HG03342 (cell line): ENCODE measurements at regions not wholly inside any gene's neighbourhood (a gene's known extent, or its start where the extent isn't known, plus 50 kb on each side); places are given as distances from the start of the nearest gene placed in this dataset.
A peak's percentile ranks its signal among the peaks of the same experiment; 100 is the strongest.
"Not testable (repeated sequence)": the region's sequence is repeated elsewhere in the genome, so short reads cannot be mapped to it uniquely, and the experiment has no call there.

ENCODE experiments used
- ATAC-seq: cut with Tn5 transposase; IDR thresholded peaks from one replicate; pipeline ENCODE4 v1.9.1; 2021; ENCODE audit warnings: mild to moderate bottlenecking, moderate library complexity; ENCODE audit not compliant: unreplicated experiment

DNA sequence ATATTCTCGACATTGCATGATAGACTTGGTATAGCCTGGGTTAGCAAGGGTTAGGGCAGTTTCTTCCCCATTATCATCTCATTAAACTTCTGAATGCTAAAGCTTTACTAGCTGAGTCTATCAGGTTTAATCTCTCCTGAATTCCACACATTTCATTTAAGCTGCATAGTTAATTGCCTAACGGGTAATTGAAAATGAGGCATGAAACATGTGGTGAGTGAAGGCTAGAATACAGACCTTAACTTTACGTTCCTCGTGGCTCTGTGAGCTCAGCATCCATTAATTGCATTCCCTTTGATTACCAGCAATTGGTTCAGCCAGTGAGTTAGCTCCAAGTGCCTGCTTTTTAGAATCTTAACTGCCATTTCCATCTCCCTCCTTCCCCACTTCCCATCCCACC is 126.5 kb upstream of the MEX3C start:
- no peak for ATAC-seq

DNA sequence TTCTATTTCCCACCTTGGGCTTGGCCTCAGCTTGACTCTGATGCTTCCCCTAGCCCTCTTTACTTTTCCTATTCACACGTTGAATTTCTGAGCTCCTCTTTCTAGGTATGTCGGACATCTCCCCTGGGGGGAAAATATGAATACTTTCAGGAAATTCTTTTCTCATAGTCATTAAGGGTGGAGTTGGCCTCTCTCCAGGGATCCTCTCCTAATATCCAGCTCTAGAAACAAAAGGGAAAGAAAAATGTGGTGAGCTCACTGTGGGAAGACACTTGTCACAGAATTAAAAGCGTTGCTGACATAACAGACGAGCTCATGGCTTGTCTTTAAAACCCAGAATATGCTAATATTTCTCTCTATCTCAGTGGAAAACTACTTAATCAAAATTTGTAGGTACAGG is 132.7 kb upstream of the MEX3C start:
- no peak for ATAC-seq

DNA sequence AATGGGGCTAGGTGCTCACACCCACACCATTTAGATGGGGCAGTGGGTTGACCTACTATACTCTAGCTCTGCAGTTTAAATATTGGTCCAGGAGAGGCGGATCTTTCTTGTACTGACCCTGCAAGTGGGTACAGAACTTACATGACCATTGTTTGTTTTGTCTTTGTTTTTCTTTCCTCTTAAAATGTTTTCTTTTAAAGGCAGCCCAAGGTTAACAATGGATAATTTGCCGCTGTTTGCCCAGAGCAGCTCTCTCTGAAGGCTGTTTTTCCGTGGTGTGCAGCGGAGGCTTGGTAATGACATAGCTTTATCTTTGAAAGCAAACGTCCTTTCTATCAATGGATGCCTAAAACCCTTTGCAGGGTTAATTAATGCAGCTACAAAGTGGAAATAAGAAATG is 133.3 kb upstream of the MEX3C start:
- no peak for ATAC-seq

DNA sequence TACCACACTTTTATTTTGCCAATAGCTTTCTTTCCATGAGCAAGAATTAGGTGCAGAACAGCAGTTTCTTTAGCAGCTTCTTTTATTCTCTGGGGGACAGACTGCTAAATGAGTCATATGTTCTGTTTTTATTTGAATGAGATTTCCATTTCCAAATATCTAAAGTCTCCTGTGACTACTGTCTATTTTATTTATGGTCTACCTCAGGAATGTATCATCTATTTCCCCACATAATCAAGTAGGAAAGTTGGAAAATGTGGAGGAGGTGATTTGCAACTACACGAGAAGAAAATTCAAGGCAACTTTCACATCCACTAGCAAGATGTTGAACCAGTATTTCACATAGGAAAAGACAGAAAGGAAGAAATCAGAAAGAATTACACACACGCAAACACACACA is 139.9 kb upstream of the MEX3C start:
- ATAC-seq = no peak

DNA sequence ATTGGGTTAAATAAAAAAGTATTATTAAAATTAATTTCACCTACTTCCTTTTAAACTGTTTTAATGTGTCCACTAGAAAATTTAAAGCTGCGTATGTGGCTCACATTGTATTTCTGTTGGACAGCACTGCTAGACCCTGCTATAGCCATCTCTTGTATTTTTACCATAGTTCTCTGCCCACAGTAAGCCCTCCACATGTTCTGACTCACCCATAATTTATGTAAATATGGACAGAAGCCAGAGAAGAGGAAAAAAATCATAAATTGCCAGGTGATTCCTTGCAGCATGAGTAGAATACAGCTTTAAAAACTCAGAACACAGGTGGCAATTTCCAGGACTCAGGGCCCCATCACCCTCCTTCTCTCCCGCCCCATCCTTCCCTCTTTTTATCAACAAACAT is 142.4 kb upstream of the MEX3C start:
- ATAC-seq = no peak

DNA sequence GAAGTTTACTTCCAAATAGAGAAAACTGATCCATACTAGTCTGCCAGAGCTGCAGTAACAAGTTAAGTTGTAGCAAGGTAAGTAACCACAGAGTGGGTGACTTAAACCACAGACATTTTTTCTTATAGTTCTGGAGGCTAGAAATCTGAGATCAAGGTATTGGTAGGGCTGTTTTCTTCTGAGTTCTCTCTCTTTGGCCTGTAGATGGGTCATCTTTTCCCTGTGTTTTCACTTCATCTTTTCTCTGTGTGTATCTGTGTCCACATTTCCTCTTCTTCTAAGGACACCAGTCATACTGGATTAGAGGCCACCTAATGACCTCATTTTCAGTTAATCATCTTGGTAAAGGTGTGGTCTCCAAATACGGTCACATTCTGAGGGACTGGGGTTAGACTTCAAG is 142.9 kb upstream of the MEX3C start:
- peak; percentile 57 for ATAC-seq

DNA sequence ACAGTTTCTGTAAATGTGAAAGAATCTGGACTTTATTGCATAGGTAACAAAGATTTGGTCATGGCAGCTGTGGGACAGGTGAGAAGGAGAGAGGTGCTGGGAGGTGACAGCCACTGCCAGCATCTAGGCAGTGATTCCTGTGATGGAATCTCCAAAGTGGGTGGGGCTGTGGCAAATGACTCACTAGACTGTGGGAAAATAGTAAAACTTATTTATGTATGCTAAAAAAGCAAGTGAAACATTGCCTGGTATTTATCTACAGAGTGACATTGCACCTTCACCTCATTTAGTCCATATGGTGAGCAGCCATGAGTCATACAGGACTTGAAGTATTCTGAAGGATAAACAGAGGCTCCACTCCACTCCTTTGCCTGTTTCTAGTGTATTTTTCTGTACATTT is 145.3 kb upstream of the MEX3C start:
- no peak for ATAC-seq

DNA sequence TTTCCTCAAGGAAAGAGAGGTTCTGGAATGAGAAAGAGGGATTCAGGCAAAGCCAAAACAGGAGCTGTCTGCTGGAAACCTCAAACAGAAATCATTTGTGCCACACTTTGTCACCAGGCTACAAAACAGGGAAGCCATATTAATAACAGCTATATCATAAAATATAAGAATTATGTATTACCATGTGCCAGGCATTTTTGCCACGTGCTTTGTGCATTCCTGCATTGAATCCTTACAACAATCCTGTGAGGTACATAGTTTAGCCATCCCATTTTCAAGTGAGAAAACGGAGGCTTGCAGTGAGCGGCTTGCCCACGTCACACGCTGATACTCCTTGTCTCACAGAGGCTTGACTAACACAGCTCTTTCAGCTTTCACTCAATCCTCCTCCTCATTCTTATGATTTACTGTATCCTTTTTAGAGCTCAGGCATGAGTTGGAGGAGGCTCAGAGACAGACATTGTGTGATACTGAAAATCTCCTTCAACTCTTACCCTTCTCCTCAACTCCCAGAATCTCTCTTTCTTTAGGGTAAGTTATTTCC is 148.4 kb upstream of the MEX3C start:
- no peak for ATAC-seq

DNA sequence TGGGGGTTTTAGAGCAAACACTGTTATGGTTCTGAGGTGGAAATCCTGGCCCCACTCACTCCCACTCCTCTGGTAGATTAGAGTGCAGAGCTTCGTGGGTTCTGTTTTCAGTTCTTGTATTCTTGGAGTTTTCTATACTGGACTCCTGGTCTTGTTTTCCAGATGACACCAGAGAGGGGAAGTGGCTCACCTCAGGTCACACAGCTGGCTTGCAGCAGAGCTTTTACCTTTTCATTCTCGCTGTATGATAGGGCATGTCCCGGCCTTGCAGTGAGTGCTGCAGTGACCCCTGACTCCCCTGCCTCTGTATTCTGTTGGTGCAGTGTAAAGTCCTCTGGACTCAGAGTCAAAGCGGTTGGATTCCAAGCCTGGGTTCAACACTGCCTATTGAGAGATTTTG is 148.9 kb upstream of the MEX3C start:
- ATAC-seq = no peak

DNA sequence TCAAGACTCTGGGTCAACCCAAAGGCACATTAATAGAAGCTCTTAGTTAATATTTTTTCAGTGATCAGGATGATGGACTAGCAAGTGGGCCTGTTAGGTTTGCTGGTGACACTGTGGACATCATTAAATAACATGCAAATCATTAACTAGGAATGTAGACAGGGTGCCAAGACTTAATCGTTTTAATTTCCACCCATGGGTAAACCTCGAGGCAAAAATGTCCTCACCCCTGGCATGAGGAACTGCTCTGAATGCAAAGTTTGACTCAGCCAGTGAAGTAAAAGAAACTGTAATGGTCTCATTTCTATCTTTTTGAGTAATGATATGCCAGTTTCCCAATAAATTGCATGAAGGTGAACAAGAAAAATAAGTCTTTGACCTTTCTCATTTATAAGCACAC is 152.6 kb upstream of the MEX3C start:
- ATAC-seq = no peak

DNA sequence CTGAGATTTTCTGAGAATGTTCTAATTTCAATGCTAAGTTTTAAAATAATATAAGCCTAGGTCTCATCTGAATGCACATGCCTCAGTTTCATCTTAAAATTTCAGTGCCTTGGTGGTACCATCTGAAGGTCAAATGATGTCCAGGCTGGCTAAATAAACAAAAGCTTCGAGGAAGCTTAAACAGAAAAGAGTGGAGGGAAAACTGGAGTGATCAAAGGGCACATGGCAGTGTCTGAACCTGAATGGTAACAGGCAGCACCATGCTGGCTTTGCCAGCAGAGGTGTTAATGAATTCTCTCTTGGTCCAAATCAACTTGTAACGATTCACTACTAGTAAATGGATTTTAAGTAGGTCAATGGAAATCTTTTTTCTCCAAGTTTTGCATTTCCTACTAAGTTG is 158.4 kb upstream of the MEX3C start:
- no peak for ATAC-seq

DNA sequence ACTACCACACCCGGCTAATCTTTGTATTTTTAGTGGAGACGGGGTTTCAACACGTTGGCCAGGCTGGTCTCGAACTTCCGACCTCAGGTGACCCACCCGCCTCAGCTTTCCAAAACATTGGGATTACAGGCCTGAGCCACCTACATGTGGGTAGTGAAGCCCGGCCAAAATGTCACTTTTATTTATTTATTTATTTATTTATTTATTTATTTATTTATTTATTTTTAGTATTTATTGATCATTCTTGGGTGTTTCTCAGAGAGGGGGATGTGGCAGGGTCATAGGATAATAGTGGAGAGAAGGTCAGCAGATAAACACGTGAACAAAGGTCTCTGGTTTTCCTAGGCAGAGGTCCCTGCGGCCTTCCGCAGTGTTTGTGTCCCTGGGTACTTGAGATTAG is 162.8 kb upstream of the MEX3C start:
- ATAC-seq = not testable (repeated sequence)

DNA sequence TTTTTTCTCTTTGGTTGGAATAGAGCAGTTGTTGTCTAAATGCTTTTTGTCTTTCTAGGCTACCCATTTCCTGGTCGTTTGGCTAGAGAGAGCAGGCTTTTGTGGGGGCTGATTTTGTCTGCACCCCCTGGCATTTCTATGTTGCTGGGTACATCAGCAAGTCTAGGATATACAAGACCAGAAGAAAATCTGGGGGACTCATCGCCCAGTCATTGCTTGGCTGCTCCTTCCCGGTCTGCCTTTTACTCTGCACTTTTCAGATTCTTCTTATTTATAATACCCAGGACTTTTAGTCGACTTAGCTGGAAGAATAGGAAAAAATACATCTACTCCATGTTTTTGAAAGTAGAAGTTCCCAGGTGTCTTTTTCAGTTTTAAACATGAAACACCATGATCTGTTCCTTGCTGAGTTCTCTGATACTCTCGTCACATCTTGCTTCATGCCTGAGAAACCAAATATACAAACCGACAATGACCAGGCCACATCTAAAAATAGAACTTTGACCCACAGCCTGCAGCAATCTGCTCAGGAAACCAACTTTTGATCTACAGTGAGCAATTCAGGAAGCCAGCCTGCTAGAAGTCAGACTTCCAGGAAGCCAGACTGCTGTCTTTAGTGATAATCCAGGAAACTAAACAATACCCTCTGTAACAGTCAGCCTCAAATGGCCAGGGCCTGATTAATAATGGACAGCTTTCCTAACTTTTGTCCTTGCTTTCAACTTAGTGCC is 163.8 kb upstream of the MEX3C start:
- ATAC-seq = peak; percentile 82

DNA sequence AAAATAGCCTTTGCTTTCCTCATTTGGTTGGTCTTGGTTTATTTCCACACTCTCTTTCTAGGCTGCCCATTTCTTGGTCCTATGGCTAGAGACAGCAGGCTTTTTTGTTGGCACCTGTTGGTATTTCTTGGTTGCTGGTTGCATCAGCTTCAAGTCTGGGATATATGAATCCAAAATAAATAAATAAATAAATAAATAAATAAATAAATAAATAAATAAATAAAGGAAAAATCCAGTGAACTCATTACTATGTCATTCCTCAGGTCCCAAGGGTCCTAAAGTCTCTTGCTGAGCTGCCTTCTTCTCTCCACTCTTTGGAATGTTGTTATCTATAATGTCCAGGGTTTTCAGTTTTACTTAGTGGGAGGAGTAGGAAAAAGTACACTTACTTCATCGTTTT is 165.9 kb upstream of the MEX3C start:
- ATAC-seq = no peak

DNA sequence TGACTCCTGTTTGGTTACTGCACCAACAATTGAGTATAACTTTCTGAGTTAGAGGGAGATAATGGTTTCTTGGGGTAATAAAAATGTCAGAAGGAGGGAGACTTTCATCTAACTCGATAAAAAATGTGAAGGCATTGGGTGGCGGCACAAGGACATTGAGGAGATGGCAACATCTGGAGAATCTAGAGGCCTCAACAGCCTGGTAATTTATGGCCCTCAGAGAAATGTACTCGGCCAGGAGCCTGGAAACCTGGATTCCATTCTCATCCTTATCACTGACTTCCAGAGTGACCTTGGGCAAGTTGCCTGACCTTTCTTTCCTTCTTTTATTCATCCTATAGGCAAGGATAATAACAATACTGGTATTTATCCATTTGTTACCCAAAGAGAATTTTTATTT is 173.5 kb upstream of the MEX3C start:
- no peak for ATAC-seq

DNA sequence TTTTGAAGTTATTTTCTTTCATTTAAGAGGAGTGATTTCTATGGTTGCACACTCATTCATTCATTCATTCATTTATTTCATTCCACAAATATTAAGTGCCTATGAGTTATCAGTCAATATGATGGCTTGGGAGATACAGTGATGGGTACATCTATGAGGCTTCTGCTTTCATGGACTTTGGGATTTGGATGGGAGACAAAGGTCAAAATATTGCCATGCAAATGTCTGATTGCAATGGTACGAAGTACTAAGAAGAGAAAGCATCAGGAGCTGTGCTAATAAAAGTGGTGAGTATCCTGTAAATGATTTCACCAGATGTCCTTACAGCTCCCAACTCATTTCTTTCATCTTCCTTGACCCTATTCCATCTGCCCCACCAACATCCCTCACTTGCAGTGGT is 174.4 kb upstream of the MEX3C start:
- ATAC-seq = no peak

DNA sequence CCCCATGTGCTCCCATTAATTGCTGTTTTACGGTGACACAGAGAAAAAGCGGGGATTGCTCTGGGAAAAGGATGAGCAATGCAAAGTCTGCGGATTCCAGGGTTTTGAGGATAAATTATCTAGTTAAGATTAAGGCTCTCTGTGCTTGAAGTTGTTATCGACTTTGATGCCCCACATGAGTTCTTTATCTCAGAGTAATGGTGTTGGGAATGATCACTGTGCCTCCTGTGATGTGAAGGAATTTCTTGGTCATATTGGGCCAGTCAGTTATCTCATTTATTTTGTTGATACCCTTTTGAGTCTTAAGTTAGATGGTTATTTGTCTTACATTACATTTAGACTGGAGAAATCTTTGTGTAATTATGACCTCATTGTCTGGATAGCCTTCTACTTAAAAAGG is 184.6 kb upstream of the MEX3C start:
- ATAC-seq = no peak

DNA sequence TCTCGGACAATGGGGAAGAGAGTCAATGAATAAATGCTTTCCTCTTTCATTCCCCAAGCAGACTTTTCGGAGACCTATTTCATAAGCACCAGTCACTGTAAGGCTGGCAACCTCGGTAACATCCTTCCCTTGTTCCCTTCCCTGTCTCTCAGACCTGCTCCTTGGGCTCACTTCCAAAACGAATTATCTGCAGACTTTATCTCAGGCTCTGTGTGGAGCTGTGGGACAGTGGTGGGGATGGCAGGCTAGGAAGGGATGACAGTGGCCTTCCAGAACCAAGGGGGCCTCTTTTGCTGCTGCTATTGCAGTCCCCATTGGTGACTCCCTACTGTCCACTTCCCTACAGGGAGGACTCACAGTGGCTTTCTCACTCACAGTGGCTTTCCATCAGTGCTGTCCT is 185.6 kb upstream of the MEX3C start:
- no peak for ATAC-seq

DNA sequence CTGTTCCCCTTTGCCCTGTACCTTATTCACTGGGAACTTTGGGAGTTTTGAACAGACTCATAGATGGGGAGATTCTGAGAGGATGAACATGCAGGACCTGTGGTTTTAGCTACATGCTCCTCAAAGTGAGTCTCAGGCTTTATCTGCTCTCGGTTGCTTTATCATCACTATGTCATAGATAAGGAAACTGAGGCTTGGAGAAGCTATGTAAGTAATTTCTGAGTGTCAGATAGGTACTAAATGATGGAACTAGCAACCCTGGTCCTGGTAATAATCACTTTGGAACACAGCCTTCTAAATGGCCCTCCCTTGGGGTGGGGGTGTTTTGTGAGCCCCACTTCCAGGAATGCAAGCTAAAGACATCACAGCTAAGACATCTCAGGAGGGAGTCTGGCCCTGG is 186.2 kb upstream of the MEX3C start:
- ATAC-seq = no peak

DNA sequence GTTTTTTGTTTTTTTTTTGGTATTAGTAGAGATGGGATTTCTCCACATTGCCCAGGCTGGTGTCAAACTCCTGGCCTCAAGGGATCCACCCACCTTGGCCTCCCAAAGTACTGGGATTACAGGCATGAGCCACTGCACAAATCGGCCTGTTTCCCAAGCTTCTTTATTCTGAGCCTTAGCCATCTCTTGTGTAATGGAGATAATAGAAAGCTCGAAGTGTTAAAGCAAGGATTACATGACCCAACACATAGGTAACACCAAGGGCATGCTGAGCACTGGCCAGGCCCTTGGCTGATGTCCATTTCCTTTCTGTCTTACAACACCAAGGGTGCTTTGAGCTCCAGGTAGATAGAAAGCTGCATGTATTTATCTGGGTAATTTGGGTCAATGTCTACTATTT is 187.8 kb upstream of the MEX3C start:
- no peak for ATAC-seq

DNA sequence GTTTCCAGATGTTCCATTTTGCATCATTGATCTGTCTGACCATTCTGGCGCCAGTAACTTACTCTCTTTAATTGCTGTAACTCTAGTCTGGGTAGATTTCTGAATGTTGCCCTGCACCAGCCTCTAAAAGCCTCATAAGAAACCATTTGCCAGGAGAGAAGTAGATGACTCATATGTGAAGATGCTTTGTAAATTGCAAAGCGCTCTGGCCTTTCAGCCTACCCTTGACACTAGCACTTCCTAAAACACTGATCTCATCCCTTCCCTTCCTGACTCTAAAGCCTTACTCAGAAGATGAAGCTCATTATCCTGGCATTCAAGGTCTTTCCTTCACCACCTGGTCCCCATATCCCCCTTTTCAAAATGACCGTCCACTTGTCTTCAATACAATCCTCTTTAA is 193.2 kb upstream of the MEX3C start:
- ATAC-seq = no peak

DNA sequence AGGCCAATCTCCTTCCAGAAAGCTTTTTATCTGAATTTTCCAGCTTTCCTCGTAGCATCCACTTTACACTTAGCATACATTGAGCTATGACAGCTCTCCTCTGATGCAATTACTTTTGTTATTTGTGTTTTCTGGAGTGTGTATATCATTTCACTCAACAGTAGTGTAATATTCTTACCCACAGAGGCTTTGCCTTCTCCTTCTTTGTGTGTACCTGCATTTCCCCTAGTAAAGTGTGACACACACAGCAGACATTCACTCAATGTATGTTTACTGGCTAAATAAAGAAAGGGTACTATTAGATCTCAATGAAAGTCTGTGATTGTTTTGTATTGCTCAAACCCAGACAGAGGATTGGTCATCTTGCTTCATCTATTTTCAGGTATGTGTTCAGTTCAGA is 193.7 kb upstream of the MEX3C start:
- ATAC-seq = no peak

DNA sequence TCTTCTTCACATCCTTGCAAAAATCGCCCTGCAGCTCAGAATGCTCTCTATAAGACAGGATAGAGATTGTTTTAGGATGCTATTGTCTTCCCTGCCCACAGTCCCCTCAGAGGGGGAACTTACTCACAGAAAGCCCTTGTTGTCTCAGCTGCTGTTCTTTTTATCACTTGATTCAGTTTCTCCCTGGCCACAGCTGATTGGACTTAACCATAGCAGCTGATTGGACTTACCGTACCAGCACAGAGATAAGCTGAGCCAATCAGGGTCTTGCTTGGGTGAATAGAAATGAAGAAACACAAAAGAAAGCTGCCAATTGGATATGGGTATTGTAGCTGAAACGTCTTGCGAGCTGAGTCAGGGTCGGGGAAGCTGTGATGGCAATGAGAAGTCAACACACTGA is 194.2 kb upstream of the MEX3C start:
- ATAC-seq = no peak
